ENCODE measurements at regions not wholly inside any gene's neighbourhood (a gene's known extent, or its start where the extent isn't known, plus 50 kb on each side); places are given as distances from the start of the nearest gene placed in this dataset.

GRCh38 chr4:187491286-187491685 lies 504.3 kb upstream of the ZFP42 start:
- TF ChIP-seq CTCF (IDR thresholded peaks at IDR 0.05): no peak
- no peak for TF ChIP-seq EZH2 (IDR thresholded peaks at IDR 0.05)

All from neural progenitor cell (in vitro differentiated cells).